ENCODE measurements at regions not wholly inside any gene's neighbourhood (a gene's known extent, or its start where the extent isn't known, plus 50 kb on each side); places are given as distances from the start of the nearest gene placed in this dataset.

- TF ChIP-seq, protein P1, sequence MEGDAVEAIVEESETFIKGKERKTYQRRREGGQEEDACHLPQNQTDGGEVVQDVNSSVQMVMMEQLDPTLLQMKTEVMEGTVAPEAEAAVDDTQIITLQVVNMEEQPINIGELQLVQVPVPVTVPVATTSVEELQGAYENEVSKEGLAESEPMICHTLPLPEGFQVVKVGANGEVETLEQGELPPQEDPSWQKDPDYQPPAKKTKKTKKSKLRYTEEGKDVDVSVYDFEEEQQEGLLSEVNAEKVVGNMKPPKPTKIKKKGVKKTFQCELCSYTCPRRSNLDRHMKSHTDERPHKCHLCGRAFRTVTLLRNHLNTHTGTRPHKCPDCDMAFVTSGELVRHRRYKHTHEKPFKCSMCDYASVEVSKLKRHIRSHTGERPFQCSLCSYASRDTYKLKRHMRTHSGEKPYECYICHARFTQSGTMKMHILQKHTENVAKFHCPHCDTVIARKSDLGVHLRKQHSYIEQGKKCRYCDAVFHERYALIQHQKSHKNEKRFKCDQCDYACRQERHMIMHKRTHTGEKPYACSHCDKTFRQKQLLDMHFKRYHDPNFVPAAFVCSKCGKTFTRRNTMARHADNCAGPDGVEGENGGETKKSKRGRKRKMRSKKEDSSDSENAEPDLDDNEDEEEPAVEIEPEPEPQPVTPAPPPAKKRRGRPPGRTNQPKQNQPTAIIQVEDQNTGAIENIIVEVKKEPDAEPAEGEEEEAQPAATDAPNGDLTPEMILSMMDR (conservative IDR thresholded peaks at IDR 0.05; ENCODE audit: low read length): no peak
- no peak for TF ChIP-seq EZH2phosphoT487 (IDR thresholded peaks at IDR 0.05; ENCODE audit: borderline replicate concordance, low read depth, low read length)
Observed at GRCh38 chr16:73191660-73192046, 143.7 kb upstream of the ZFHX3 start.

All from OCI-LY7 (cell line).